ENCODE measurements at regions not wholly inside any gene's neighbourhood (a gene's known extent, or its start where the extent isn't known, plus 50 kb on each side); places are given as distances from the start of the nearest gene placed in this dataset.

- Histone ChIP-seq H3K4me2 (ENCODE audit: low read depth, low read length) (no peak overlapping the region), H3K27me3 (replicated peaks; ENCODE audit: insufficient read depth, low read length) (no peaks in the 10 kb centered on the region), H3K4me1 (ENCODE audit: low read length) (no peaks in the 10 kb centered on the region), H3K79me2 (ENCODE audit: low read length) (no peaks in the 10 kb centered on the region), H3K36me3 (replicated peaks; ENCODE audit: insufficient read depth, low read length) (no peaks in the 10 kb centered on the region), H4K20me1 (ENCODE audit: insufficient read depth, low read length) (no peaks in the 10 kb centered on the region), H3F3A (ENCODE audit: insufficient read depth, low read length) (no peaks in the 10 kb centered on the region), H3K9ac (ENCODE audit: low read length) (no peak overlapping the region), H2AFZ (ENCODE audit: low read length) (peak overlapping the region; percentile 22; the same call in 1 of the 2 replicates), H3K4me3 (ENCODE audit: low read length) (no peak overlapping the region), H3K9me2 (replicated peaks; ENCODE audit: insufficient read depth, low read length) (no peaks in the 10 kb centered on the region), H3K27ac (ENCODE audit: low read length) (no peak overlapping the region), H3K9me3 (replicated peaks; ENCODE audit: insufficient read depth, low read length) (no peaks in the 10 kb centered on the region)
- peak; percentile 56 for DNase-seq
- TF ChIP-seq CTCF (IDR thresholded peaks at IDR 0.05; ENCODE audit: low read length) (peak; percentile 90), EZH2phosphoT487 (IDR thresholded peaks at IDR 0.05; ENCODE audit: low read length) (no peak)
Observed at GRCh38 chr5:4879693-4880303, 260.3 kb upstream of the ADAMTS16 start.

GRCh38 chr5:4880304-4880741, 259.8 kb upstream of the ADAMTS16 start:
- Histone ChIP-seq H3K9ac (ENCODE audit: low read length) (no peak overlapping the region), H3K79me2 (ENCODE audit: low read length) (no peaks in the 10 kb centered on the region), H3K4me1 (ENCODE audit: low read length) (no peaks in the 10 kb centered on the region), H3K4me2 (ENCODE audit: low read depth, low read length) (no peak overlapping the region), H3K4me3 (ENCODE audit: low read length) (no peak overlapping the region), H2AFZ (ENCODE audit: low read length) (0 out of 2 replicates have a peak overlapping the region, but pooled peaks have one; percentile 22), H3K9me3 (replicated peaks; ENCODE audit: insufficient read depth, low read length) (no peaks in the 10 kb centered on the region), H3K27ac (ENCODE audit: low read length) (no peak overlapping the region), H4K20me1 (ENCODE audit: insufficient read depth, low read length) (no peaks in the 10 kb centered on the region), H3K27me3 (replicated peaks; ENCODE audit: insufficient read depth, low read length) (no peaks in the 10 kb centered on the region), H3F3A (ENCODE audit: insufficient read depth, low read length) (no peaks in the 10 kb centered on the region), H3K9me2 (replicated peaks; ENCODE audit: insufficient read depth, low read length) (no peaks in the 10 kb centered on the region), H3K36me3 (replicated peaks; ENCODE audit: insufficient read depth, low read length) (no peaks in the 10 kb centered on the region)
- no peak for TF ChIP-seq CTCF (IDR thresholded peaks at IDR 0.05; ENCODE audit: low read length)
- no peak for TF ChIP-seq EZH2 (optimal IDR thresholded peaks at IDR 0.05; ENCODE audit: low read depth, low read length)
- no peak for TF ChIP-seq EZH2phosphoT487 (IDR thresholded peaks at IDR 0.05; ENCODE audit: low read length)
- DNase-seq = no peak

DNA sequence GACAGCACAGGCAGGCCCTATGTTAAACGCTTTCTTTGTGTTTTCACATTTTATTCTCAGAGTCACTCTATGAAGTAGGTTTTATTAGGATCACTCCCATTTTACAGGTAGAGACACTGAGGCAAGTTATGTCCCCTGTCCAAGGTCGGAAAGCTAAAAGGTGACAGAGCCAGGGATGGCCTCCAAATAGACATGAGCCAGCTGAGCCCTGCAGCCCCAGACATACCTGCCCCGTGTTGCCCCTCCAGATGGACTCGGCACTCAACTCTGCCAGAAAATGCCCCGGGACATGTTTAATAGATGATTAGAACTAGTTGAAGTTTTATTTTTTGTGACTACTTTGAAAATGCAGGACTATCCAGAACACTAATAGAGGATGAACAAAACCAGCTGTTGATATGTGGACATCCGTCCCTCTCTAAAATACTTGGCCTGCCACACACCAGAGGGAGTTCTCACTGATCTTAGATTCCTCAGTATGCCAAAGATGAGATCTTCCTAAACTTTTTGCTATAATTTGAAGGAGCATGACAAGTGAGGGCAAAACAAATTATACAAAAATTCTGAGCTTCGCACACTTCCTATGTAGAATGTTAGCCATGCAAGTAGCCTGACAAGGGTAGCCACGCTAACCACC, 258.6 kb upstream of the ADAMTS16 start:
- H3K9ac ChIP-seq (ENCODE audit: low read length) = no peak overlapping the region
- no peaks in the 10 kb centered on the region for H4K20me1 ChIP-seq (ENCODE audit: insufficient read depth, low read length)
- no peaks in the 10 kb centered on the region for H3K9me2 ChIP-seq (replicated peaks; ENCODE audit: insufficient read depth, low read length)
- no peaks in the 10 kb centered on the region for H3F3A ChIP-seq (ENCODE audit: insufficient read depth, low read length)
- no peaks in the 10 kb centered on the region for H3K9me3 ChIP-seq (replicated peaks; ENCODE audit: insufficient read depth, low read length)
- H3K36me3 ChIP-seq (replicated peaks; ENCODE audit: insufficient read depth, low read length) = no peaks in the 10 kb centered on the region
- H3K27ac ChIP-seq (ENCODE audit: low read length) = no peak overlapping the region
- no peak overlapping the region for H2AFZ ChIP-seq (ENCODE audit: low read length)
- H3K79me2 ChIP-seq (ENCODE audit: low read length) = no peaks in the 10 kb centered on the region
- no peak for DNase-seq
- H3K4me1 ChIP-seq (ENCODE audit: low read length) = no peaks in the 10 kb centered on the region
- H3K27me3 ChIP-seq (replicated peaks; ENCODE audit: insufficient read depth, low read length) = no peaks in the 10 kb centered on the region
- no peak overlapping the region for H3K4me2 ChIP-seq (ENCODE audit: low read depth, low read length)
- H3K4me3 ChIP-seq (ENCODE audit: low read length) = no peak overlapping the region
- TF ChIP-seq CTCF (IDR thresholded peaks at IDR 0.05; ENCODE audit: low read length) (no peak), EZH2phosphoT487 (IDR thresholded peaks at IDR 0.05; ENCODE audit: low read length) (no peak), EZH2 (optimal IDR thresholded peaks at IDR 0.05; ENCODE audit: low read depth, low read length) (no peak)

All from MM.1S (cell line).